SKM-1 (cell line): ENCODE measurements at regions not wholly inside any gene's neighbourhood (a gene's known extent, or its start where the extent isn't known, plus 50 kb on each side); places are given as distances from the start of the nearest gene placed in this dataset.

Source experiments
- DNase-seq: peaks from one replicate; lab custom pipeline; 2025; ENCODE audit not compliant: unreplicated experiment; lab: John Stamatoyannopoulos, UW

GRCh38 chr3:168534761-168535160, 439.0 kb upstream of the GOLIM4 start:
- DNase-seq, result no peak

- DNase-seq, result no peak
These were observed 437.9 kb upstream of the GOLIM4 start for GRCh38 chr3:168533600-168533999.

GRCh38 chr3:168532135-168532534, 436.4 kb upstream of the GOLIM4 start:
- no peak for DNase-seq

- no peak for DNase-seq
These were observed 435.4 kb upstream of the GOLIM4 start for GRCh38 chr3:168531116-168531515.

- no peak for DNase-seq
These were observed 428.4 kb upstream of the GOLIM4 start for GRCh38 chr3:168524129-168524528.

- no peak for DNase-seq
These were observed 421.7 kb upstream of the GOLIM4 start for GRCh38 chr3:168517249-168518071.

- no peak for DNase-seq
These were observed 418.5 kb upstream of the GOLIM4 start for GRCh38 chr3:168514252-168514651.

- no peak for DNase-seq
These were observed 417.1 kb upstream of the GOLIM4 start for GRCh38 chr3:168512802-168513201.

- DNase-seq, result no peak
These were observed 415.8 kb upstream of the GOLIM4 start for GRCh38 chr3:168511428-168512014.

GRCh38 chr3:168506589-168506988, 410.9 kb upstream of the GOLIM4 start:
- no peak for DNase-seq

- no peak for DNase-seq
These were observed 405.8 kb upstream of the GOLIM4 start for GRCh38 chr3:168501570-168501969.

- DNase-seq, result no peak
These were observed 402.5 kb upstream of the GOLIM4 start for GRCh38 chr3:168498194-168498593.

GRCh38 chr3:168497741-168498140, 402.0 kb upstream of the GOLIM4 start:
- no peak for DNase-seq

GRCh38 chr3:168497183-168497582, 401.5 kb upstream of the GOLIM4 start:
- no peak for DNase-seq

- no peak for DNase-seq
These were observed 400.2 kb upstream of the GOLIM4 start for GRCh38 chr3:168495932-168496331.

GRCh38 chr3:168495270-168495669, 399.5 kb upstream of the GOLIM4 start:
- DNase-seq, result no peak

- no peak for DNase-seq
These were observed 397.9 kb upstream of the GOLIM4 start for GRCh38 chr3:168493412-168494205.

GRCh38 chr3:168490981-168491380, 395.3 kb upstream of the GOLIM4 start:
- no peak for DNase-seq

- no peak for DNase-seq
These were observed 393.6 kb upstream of the GOLIM4 start for GRCh38 chr3:168489301-168489700.

GRCh38 chr3:168485936-168486335, 390.2 kb upstream of the GOLIM4 start:
- no peak for DNase-seq

GRCh38 chr3:168476360-168476980, 380.7 kb upstream of the GOLIM4 start:
- no peak for DNase-seq
